ENCODE measurements at regions not wholly inside any gene's neighbourhood (a gene's known extent, or its start where the extent isn't known, plus 50 kb on each side); places are given as distances from the start of the nearest gene placed in this dataset.

DNA sequence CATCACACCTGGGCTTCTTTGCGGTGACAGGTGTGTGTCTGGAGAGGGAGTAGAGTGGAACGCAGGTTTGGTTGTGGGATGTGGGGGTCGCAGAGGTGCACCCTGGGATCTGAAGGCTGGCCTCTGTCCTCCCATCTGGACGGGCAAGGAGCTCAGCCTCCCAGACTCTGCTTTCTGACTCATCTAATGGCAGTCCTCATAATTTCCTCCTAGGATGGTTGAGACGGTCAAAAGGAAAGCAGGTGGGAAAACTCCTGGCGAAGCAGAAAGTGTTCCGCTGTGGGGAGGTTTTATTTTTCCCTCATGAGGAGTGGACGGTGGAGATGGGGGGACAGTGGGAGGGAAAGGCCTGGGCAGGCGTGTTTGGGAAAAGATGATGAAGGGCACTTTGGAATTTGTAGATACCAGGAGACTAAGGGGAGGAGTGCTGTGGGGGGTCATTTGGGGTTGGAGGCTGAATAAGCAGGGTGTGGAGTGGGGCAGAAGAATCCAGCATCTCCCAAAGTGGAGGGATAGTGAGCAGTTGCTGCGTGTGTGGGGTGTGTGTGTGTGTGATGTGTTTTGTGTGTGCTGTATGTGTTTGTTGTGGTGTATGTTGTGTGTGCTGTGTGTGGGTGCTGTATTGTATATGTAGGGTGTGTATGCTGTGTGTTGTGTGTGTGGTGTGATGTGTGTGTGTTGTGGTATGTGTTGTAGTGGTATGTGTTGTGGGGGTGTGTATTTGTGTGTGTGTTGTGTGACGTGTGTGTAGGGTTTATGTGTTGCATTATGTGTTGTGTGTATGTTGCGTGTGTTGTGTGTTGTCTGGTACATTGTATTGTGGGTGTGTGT is 97.2 kb upstream of the PODXL start:
- Histone ChIP-seq H3K4me2 (ENCODE audit: low read depth, low read length, poor library complexity, severe bottlenecking) (no peak overlapping the region), H3K27me3 (ENCODE audit: insufficient read depth, low read length, poor library complexity, severe bottlenecking) (no peaks in the 10 kb centered on the region), H3K9me3 (ENCODE audit: insufficient read depth, low read depth, low read length) (no peaks in the 10 kb centered on the region), H3K4me1 (ENCODE audit: insufficient read depth, low read length, poor library complexity, severe bottlenecking) (no peaks in the 10 kb centered on the region), H3F3A (ENCODE audit: low read depth) (no peaks in the 10 kb centered on the region), H4K20me1 (ENCODE audit: insufficient read depth, low read length, poor library complexity, severe bottlenecking) (no peaks in the 10 kb centered on the region), H3K36me3 (ENCODE audit: insufficient read depth, low read length) (no peaks in the 10 kb centered on the region), H3K9ac (ENCODE audit: low read depth, low read length, poor library complexity, severe bottlenecking) (no peak overlapping the region), H3K79me2 (ENCODE audit: insufficient read depth, low read length) (no peaks in the 10 kb centered on the region), H2AFZ (ENCODE audit: low read length) (no peak overlapping the region), H3K4me3 (ENCODE audit: low read length, poor library complexity, severe bottlenecking) (no peak overlapping the region), H3K9me2 (replicated peaks; ENCODE audit: low read depth, low read length) (no peaks in the 10 kb centered on the region)
- TF ChIP-seq CTCF (conservative IDR thresholded peaks at IDR 0.05; ENCODE audit: low read length) = no peak
- TF ChIP-seq EZH2phosphoT487 (IDR thresholded peaks at IDR 0.05; ENCODE audit: borderline replicate concordance) = no peak

- no peaks in the 10 kb centered on the region for H3K27me3 ChIP-seq (ENCODE audit: insufficient read depth, low read length, poor library complexity, severe bottlenecking)
- no peak overlapping the region for H2AFZ ChIP-seq (ENCODE audit: low read length)
- H3K79me2 ChIP-seq (ENCODE audit: insufficient read depth, low read length) = no peaks in the 10 kb centered on the region
- H3F3A ChIP-seq (ENCODE audit: low read depth) = no peaks in the 10 kb centered on the region
- H4K20me1 ChIP-seq (ENCODE audit: insufficient read depth, low read length, poor library complexity, severe bottlenecking) = no peaks in the 10 kb centered on the region
- no peak overlapping the region for H3K4me2 ChIP-seq (ENCODE audit: low read depth, low read length, poor library complexity, severe bottlenecking)
- no peaks in the 10 kb centered on the region for H3K4me1 ChIP-seq (ENCODE audit: insufficient read depth, low read length, poor library complexity, severe bottlenecking)
- no peaks in the 10 kb centered on the region for H3K36me3 ChIP-seq (ENCODE audit: insufficient read depth, low read length)
- H3K9me2 ChIP-seq (replicated peaks; ENCODE audit: low read depth, low read length) = no peaks in the 10 kb centered on the region
- H3K9me3 ChIP-seq (ENCODE audit: insufficient read depth, low read depth, low read length) = no peaks in the 10 kb centered on the region
- TF ChIP-seq CTCF (conservative IDR thresholded peaks at IDR 0.05; ENCODE audit: low read length) = no peak
- no peak for TF ChIP-seq EZH2phosphoT487 (IDR thresholded peaks at IDR 0.05; ENCODE audit: borderline replicate concordance)
- H3K9ac ChIP-seq (ENCODE audit: low read depth, low read length, poor library complexity, severe bottlenecking) = no peak overlapping the region
- H3K4me3 ChIP-seq (ENCODE audit: low read length, poor library complexity, severe bottlenecking) = no peak overlapping the region
These were observed 96.5 kb upstream of the PODXL start for GRCh38 chr7:131652934-131653333.

DNA sequence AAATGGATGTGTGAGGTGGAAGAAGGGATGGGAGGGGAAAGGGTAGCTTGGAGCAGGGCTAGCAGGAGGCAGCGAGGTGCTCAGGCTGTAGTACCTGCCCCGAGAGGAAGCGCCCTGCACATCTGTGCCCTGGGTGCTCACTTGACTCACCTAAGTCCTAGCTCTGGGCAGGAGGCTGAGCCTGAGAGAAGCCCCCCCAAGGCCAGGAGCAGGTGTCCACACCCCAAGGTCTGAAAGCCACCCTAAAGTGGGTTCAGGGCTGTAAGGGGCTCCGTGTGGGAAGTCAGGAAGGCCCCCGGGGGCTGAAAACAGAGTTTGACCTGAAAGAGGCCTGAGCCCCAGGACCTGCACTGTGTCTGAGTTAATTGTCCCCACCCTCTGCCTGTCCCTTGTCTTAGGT is 95.8 kb upstream of the PODXL start:
- H4K20me1 ChIP-seq (ENCODE audit: insufficient read depth, low read length, poor library complexity, severe bottlenecking) = no peaks in the 10 kb centered on the region
- H3F3A ChIP-seq (ENCODE audit: low read depth) = no peaks in the 10 kb centered on the region
- no peaks in the 10 kb centered on the region for H3K36me3 ChIP-seq (ENCODE audit: insufficient read depth, low read length)
- no peaks in the 10 kb centered on the region for H3K79me2 ChIP-seq (ENCODE audit: insufficient read depth, low read length)
- no peaks in the 10 kb centered on the region for H3K9me2 ChIP-seq (replicated peaks; ENCODE audit: low read depth, low read length)
- H3K4me2 ChIP-seq (ENCODE audit: low read depth, low read length, poor library complexity, severe bottlenecking) = no peak overlapping the region
- no peak overlapping the region for H3K4me3 ChIP-seq (ENCODE audit: low read length, poor library complexity, severe bottlenecking)
- H2AFZ ChIP-seq (ENCODE audit: low read length) = no peak overlapping the region
- H3K4me1 ChIP-seq (ENCODE audit: insufficient read depth, low read length, poor library complexity, severe bottlenecking) = no peaks in the 10 kb centered on the region
- no peaks in the 10 kb centered on the region for H3K9me3 ChIP-seq (ENCODE audit: insufficient read depth, low read depth, low read length)
- H3K27me3 ChIP-seq (ENCODE audit: insufficient read depth, low read length, poor library complexity, severe bottlenecking) = no peaks in the 10 kb centered on the region
- H3K9ac ChIP-seq (ENCODE audit: low read depth, low read length, poor library complexity, severe bottlenecking) = no peak overlapping the region
- no peak for TF ChIP-seq CTCF (conservative IDR thresholded peaks at IDR 0.05; ENCODE audit: low read length)
- TF ChIP-seq EZH2phosphoT487 (IDR thresholded peaks at IDR 0.05; ENCODE audit: borderline replicate concordance) = no peak
